ENCODE measurements at regions not wholly inside any gene's neighbourhood (a gene's known extent, or its start where the extent isn't known, plus 50 kb on each side); places are given as distances from the start of the nearest gene placed in this dataset.
"Not testable (repeated sequence)": the region's sequence is repeated elsewhere in the genome, so short reads cannot be mapped to it uniquely, and the experiment has no call there.

DNA sequence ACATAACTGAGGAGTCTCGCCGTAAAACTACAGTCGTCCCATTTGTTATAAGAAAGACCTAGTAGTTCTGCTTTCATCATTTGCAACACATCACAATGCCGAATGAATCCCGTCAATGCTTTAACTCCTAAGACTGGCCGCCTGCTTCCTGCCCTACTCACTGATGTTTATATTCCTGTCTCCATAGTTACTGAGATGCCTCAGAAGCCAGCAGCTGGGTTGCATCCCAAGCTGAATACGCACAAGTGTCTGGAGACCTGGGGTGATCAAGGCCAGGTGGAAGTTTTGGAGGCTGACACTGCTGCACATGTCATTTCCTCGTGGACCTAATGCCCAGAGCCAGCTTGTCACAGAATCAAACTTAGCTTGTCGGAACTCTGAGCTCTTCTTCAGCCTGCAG lies 95.2 kb upstream of the UBE2E1 start:
- DNase-seq, result no peak

DNA sequence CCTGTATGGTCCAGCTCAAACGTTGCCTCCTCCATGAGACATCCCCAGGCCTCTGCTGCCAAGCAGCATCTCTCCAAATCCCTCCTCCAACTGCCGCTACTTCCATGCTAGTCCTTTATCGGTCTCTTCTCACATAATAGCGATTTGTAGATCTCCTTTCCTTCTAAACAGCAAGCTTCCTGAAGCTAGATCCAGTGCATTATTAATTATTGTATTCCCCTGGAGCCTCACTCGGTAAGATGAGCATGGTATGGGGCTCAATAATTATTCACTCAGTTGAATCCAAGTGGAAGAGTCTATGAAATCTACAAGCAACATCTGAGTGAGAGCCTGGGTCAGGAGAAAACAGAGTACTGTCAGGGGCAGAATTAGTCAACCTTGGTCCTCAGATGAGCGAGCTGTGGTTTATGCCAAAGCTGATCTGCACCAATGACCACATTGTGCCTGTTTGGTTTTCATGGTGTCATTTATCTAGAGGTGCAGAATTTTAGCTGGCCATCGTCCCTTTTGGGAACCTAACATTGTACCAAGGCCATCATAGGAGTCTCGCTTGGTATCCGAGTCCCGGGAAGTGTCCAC lies 93.8 kb upstream of the UBE2E1 start:
- DNase-seq, result no peak

DNA sequence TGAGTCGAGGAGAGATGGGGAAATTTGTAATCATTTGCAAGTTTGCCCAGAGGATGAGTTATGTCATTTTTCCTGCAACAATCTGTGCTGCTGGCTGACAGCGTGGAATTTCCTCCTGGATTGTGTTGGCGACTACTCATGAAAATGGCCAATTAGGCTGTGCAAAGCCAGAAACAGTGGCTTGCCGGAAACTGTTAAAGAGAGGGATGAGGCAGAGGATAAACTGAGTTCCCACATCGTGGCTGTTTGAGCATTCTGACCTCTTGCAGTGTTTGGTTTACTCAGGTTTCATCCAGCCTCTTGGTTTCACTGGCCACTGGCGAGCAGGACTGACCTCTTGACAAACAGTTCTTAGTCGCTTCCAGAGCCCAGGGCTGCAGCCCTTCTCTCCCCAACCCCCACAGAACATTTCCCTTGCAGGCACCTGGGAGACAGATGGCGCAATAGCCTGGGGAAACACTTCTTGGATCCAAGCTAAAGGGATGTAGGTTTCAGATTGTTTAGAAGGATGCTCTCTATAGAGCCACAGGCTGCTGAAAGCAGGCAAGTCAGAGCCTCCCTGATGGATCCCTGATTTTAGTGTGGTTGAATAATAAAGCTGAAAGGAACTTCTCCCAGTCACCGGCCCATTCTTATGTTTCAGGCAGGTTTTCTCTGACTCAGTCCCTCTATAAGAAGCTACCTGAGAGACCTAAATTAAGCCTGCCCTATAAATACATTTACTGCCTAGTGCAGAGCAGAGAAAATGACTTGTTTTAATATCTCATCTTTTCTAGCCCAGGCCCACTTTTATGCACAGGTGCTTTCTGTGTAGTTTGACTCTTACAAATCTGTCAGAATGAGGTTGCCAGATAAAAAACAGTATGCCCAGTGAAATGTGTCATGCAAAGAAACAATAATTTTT lies 92.8 kb upstream of the UBE2E1 start:
- no peak for DNase-seq

DNA sequence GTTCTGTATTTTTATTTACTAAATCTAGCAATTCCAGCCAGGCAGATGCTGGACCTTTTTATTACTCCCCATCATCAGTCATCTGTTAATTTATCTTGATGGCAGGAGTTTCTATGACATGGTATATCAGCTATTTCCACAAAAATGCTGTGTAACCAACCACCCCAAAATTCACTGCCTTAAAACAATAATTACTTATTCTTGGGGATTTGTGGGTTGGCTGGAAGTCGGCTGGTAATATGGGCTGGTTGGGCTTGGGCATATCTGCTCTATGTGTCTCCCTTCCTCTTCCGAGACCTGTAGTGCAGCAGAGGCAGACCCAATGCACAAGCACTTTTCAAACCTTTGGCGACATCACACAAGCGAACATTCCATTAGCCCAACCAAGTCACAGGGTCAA lies 92.1 kb upstream of the UBE2E1 start:
- no peak for DNase-seq

DNA sequence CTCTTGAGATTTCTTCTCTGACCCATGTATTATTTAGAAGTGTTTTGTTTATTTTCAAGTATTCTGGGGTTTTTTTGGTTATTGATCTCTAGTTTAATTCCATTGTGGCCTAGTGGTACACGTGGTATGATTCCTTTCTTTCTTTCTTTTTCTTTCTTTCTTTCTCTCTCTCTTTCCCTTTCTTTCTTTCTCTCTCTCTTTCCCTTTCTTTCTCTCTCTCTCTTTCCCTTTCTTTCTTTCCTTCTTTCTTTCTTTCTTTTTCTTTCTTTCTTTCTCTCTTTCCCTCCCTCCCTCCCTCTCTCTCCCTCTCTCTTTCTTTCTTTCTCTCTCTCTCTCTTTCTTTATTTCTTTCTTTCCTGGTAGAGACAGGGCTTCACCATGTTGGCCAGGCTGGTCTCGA lies 85.7 kb upstream of the UBE2E1 start:
- no peak for DNase-seq

DNA sequence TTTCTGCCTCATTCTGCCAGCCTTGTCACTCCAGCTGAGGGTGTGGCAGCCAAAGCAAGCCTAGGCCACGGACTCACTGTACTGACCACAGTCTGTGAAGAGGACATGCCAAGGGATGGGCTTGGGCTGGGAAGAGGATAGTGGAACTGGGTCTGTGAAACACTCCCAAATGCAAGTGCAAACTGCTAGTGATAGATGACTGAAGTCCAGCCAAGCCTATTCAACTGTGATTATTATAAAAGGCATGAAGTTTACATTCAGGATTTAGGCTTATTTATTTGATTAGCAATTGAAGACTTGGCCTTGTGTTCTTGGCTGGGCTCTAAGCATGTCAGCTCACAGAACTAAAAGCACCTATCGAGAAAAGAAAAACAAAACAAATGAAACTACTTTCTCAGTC lies 84.9 kb upstream of the UBE2E1 start:
- no peak for DNase-seq

DNA sequence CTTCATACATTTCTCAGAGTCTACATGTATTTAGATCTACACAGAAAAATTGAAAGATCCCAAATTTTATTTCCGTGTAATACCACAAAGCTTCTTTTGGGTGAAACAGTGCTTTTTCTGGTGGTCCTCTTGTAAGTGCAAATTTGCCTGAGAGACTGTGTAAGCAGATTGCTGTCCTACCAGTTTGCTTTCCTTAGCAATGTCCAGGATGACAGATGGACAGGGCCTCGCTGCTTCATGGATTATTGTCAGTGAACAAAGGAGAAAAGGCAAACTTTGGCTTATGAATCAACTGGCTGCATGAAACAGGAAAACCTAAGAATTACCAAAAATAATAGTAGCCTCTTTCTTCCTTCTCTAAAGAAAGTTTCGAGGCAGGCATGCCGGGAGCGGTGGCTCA lies 82.6 kb upstream of the UBE2E1 start:
- no peak for DNase-seq

DNA sequence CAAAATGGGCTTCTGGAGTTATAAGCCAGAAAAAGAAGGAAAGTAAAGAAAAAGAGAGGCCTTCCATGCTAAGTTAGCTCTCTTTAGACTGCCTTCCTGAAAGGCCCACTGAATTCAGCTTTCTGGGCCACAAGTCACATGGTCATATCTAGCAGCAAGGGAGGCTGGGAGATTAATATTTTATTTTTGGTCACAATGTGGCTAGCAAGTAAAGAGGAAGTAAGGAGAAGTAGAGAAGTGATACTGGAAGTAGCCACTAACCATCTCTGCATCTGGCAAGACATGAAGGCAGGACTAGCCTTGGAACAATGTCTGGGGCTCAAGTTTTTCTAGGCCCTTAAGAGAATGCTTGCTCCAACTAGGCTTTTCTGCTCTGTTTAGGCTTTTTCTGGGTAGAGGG lies 81.8 kb upstream of the UBE2E1 start:
- no peak for DNase-seq

DNA sequence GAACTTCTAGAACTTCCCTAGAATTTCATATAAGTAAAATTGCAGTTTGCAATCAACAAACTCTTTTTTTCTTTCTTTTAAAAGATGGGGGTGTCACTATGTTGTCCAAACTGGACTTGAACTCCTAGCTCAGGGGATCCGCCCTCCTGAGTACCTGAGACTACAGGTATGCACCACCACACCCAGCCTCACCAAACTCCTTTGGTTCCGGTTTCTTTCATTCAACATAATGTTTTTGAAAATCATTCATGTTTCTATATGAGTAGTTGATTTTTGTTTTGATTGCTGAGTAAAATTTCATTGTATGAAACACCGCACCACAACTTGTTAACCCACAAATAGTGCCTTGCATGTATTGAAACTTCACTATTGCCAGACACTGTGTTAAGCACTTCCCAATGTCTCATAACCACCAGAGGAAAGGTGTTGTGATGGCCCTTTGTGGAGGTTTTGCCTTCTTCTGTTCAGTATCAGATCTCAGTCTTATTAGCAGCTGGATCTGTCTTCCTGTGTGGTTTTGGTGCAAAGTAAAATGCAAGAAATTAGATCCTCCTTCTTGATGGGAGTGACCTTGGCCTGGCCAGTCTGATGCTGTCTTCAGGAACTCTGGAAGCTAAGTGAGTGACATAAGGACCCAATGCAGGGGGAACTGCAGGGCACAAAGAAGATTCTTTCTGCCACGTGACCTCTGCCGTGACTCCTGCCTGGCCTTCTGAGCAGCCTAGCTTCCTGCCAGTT lies 78.8 kb upstream of the UBE2E1 start:
- no peak for DNase-seq

DNA sequence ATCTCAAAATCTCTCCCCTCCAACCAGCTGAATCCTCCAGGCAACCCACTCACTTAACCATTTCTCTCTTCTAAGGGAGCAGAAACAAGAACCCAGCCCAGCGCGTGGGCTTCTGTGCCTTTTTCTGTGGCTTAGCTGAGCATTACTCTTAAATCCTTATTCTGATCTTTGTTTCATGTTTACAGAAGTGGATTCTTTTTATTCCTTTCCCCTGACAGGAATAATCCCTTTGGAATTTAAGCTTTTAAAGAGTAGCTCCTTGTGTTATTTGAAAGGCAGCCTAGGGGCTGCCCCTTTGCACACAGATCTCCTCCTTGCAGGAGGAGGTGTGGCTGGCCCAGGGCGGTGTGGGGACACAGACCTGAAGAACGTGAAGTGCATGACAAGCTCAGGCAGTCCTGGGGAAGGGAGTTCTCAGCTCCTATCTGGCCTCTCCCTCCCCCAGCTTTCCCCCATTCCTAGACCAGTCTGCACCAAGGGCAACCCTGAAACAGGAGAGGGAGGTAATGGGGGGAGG lies 77.1 kb upstream of the UBE2E1 start:
- DNase-seq, result no peak

DNA sequence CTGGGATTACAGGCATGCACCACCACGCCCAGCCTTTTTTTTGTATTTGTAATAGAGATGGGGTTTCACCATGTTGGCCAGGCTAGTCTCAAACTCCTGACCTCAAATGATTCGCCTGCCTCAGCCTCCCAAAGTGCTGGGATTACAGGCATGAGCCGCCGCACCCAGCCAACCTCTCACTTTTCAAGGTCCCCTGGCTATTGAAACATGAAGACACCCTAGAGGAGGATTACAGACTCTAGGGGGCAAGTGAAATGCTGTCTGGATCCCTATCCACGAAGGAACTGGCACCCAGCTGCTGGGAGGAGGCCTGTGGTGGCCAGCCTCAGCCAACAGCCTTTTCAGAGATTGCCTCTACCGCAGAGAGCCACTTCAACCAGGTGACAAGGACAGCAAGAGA lies 76.4 kb upstream of the UBE2E1 start:
- not testable (repeated sequence) for DNase-seq

DNA sequence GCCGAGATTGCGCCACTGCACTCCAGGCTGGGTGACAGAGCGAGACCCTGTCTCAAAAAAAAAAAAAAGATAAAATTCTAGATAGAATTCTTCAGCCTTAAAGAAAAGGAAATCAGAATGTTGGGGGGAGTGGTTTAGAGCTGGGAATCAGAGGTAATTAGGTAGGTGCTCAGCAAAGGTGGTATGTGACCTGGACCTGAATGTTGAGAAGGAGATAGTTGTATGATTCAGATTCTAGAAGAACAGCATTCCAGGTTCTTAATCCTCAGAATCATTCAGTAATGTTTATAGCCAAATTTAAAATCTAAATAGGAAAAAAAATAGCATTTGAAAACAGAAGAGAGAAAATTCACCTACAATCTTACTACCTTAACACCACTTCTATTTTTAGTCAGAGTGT lies 71.3 kb upstream of the UBE2E1 start:
- no peak for DNase-seq

DNA sequence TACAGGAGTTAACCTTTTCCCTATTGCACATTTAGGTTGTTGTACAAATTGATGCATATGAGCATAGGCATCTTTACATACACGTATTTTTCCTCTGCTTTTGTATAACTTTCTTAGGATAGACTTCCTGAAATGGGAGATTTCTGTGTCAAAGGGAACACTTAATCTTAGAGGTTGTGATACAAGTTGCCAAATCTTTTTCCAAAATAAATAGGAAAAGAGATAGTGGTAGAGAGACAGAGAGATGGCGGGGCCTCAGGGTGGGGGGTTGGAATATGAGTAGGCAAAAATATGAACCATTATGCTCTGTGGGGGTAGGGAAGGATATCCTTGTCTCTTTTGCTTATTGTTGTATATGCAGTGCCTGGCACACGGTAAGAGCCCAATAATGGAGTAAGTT lies 70.7 kb upstream of the UBE2E1 start:
- DNase-seq, result no peak

DNA sequence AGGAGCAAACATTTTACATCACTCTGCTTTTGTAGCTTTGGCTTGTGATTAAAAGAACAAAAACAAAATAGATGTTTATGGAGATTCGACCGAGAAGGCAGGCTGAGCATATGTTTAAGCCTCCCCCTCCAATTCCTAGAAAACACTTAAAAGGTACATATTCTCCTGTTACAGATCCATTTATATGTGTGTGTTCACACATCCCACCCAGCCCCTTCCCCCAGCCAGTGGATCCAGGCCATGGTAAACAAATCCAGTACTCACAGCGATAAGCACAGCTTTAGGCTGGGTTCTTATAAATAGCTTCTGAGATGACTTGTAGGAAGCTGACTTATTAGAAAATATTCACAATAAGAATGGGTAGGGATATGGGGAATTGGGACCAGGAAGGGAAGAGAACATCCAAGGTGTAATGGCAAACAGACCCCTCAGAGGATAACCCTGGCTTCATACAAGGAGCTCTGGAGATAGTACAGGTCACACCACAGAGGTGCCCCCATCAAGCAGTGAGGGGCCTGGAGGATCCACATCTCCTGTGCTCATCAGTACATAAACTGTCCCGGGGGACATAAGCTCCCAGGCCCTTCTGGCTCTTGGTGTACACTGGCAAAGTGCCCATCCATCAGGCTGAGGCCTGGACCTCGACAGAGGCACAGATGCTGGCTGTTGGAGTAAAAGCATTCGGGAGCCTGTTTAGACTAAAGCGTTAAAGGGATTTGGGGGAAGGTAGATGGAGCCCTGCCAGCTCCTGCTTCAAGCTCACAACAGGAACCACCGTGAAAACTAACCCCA lies 70.0 kb upstream of the UBE2E1 start:
- DNase-seq, result peak; percentile 75

DNA sequence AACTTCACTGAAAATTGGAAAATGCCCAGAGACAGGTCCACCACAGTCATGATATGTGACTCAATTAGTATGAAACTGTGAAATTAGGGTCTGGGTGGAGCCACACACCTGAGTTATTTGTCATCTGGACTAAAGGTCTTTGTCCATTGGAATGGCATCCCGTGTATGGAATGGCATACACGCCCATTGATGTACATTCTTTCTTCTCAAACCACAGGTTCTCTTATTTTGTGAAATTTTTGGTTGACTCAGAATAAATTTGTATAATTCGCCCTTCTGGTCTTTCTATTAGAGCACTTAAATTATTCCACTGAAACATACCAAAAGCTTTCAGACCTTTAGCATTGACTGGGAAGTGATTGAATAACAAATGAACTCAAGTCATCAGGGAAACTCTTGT lies 66.8 kb upstream of the UBE2E1 start:
- no peak for DNase-seq

DNA sequence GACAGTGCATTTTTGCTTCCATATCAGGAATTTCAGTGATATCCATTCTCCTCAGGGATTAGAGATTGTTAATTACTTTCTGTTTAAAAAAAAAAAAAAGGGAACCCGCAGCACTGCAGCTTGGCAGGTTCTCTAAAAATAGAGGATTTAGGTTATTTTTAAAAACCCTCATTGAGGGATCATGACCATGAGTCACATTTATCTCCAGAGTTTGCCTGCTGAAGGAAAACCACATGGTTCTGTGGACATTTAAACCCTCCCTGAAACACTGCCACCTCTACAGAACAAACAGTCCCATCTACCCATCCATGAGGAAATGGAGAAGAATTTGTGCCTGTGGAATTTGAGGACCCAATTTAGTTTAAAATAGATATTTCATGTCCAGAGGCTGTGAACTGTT lies 66.2 kb upstream of the UBE2E1 start:
- no peak for DNase-seq

DNA sequence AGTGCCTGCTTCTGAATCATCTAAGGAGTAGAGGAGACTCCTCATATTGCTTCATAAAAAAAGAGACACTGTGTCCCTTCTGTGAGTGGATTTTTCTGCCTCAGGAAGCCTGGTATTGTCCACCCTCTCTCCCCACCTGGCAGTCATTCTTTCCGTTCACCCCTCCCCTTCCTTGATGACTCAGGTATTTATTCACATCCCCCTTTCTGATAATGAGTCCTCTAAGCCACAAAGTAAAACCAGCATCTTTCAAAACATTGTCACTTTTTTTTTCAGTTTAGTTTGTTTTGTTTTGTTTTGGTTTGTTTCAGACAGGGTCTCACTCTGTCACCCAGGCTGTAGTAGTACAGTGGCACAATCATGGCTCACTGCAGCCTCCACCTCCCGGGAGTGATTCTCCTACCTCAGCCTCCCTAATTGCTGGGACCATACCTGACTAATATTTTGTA lies 65.2 kb upstream of the UBE2E1 start:
- no peak for DNase-seq

DNA sequence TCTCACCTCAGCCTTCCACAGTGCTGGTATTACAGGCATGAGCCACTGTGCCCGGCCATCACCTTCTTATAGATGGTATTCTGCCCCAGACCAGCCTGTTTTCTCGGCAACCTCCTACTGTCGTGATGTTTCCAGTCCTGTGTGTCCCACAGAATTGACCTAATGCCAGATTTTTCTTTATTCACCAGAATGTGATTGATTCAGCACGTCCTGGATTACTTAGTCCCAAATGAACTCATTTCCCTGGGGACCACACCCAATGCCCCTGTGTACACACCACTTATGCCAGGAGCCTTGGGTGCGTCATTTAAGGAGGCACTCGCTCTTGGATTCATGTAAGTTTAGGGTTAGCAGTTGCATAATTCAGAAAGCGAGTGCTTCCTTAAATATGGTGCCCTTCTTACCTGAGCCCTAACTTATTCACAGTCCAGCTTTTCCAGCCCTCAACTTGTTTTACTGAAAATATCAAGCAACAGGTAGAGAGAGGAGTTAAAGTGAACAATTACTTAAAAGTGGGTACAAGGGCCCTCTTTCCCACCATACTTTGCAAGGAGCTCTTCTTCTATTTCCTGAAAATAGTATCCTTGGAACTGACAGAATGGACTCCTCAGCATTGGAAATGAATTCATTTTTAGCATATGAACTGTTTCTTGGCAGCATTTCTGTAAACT lies 64.6 kb upstream of the UBE2E1 start:
- DNase-seq, result no peak

DNA sequence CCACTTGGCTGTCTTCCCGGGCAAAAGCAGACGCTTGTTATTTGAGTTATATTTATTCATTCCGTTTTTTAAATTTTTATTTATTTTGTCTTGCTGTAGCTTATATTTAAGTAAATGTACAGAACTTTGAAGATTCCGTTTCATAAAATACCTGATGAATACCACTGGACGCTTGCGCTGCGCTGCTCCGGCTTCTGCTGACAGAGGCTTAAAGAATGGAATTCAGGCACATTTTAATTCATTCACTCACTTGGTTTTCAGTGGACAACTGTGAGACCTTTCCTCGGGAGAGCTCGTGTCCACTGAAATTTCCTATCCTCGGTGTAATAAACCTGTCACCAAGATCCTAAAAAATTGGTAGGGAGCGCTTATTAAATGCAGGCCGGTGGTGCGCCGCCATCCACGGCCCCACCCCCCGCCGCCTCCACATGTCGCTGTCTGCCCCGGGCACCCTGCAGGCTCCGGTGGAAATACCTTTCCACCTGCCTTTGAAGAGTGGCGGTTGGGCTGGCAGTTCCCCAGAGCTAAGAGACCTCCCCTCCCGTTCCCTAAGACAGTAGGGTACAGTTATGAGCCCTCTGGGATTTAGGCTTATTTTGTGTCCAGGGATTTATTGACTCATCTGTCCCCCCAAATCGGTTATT lies 62.5 kb upstream of the UBE2E1 start:
- DNase-seq, result peak; percentile 49

DNA sequence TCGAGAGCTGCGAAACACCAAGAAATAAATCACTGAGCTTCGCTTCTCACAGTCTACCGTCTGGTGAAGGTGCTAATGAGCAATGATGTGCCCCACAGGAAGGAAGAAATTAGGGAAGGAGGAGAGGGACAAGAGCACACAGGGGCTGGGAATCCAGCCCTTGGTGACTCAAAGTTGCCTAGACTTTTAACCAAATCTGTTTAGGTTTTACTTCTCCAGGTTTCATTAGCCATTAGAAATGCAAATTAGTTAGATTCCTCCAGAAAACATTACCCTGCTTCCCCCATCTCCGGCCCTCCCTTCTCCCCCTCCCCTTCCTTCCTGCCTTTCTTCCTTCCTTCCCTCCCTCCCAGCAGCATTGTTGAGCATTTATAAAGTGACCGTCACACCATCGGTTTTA lies 59.3 kb upstream of the UBE2E1 start:
- DNase-seq, result no peak

DNA sequence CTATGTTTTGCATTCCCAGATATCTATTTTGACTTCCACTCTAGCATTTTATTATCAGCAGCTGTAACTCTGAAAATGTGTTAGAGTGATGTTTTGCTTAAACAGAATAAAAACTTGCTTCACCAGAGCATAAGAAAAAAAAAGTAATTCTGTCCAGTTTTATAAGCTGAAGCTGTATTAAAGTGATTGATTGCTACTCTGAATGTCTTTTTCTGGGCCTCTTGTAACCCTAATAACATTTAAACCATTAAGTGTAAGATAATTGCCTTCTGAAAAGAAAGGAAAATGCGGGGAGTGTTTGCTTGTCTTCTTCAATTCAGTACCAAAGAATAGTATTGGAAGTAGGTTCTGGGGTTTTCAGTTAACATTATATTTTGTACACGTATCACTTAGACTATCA lies 57.9 kb upstream of the UBE2E1 start:
- peak; percentile 15 for DNase-seq
